HepG2 (cell line): ENCODE measurements at regions not wholly inside any gene's neighbourhood (a gene's known extent, or its start where the extent isn't known, plus 50 kb on each side); places are given as distances from the start of the nearest gene placed in this dataset.
A peak's percentile ranks its signal among the peaks of the same experiment; 100 is the strongest.

Source experiments
- AKAP8 ChIP-seq: sonication (generic); formaldehyde crosslinking; IDR thresholded peaks from 2 replicates; pipeline ENCODE4 v1.5.1; 2020; ENCODE audit warnings: mild to moderate bottlenecking, missing genetic modification reagents
- ETV5 ChIP-seq: IDR thresholded peaks from 2 replicates; pipeline ENCODE4 v1.6.1; 2018; ENCODE audit warnings: missing biosample characterization, missing genetic modification reagents, inconsistent platforms, borderline replicate concordance
- FOXO4 ChIP-seq: sonication (generic); formaldehyde crosslinking; conservative IDR thresholded peaks from 2 replicates; pipeline ENCODE4 v1.8.1; 2023; ENCODE audit warnings: missing genetic modification reagents
- HDAC1 ChIP-seq: sonication (generic); formaldehyde crosslinking; IDR thresholded peaks from 2 replicates; pipeline ENCODE4 v1.5.1; 2020; ENCODE audit warnings: mild to moderate bottlenecking, missing genetic modification reagents
- HNF4A ChIP-seq: sonication (generic); formaldehyde crosslinking; IDR thresholded peaks from 2 replicates; pipeline ENCODE4 v1.4.0; 2020; ENCODE audit warnings: missing genetic modification reagents
- LCORL ChIP-seq, 2 experiments: fragments of 450-650 bp in 1 of 2; sonication (generic) in 1 of 2; formaldehyde crosslinking in 1 of 2; IDR thresholded peaks; 2 replicates each; pipeline versions ENCODE4 v1.5.0 to v1.6.1; 2017 to 2020; ENCODE audit warnings: antibody characterized with exemption in 1 of 2, missing genetic modification reagents in 1 of 2
- NFKB2 ChIP-seq: sonication (generic); formaldehyde crosslinking; IDR thresholded peaks from 2 replicates; pipeline ENCODE4 v1.4.0; 2020; ENCODE audit warnings: missing genetic modification reagents, borderline replicate concordance
- PHF8 ChIP-seq: sonication (generic); formaldehyde crosslinking; IDR thresholded peaks from 2 replicates; pipeline ENCODE4 v1.5.0; 2020; ENCODE audit warnings: missing genetic modification reagents
- SAFB2 ChIP-seq: sonication (generic); formaldehyde crosslinking; IDR thresholded peaks from 2 replicates; pipeline ENCODE4 v1.5.1; 2020; ENCODE audit warnings: missing genetic modification reagents, low read depth, mild to moderate bottlenecking, borderline replicate concordance
- TOPORS ChIP-seq: sonication (generic); formaldehyde crosslinking; IDR thresholded peaks from 2 replicates; pipeline ENCODE4 v1.8.0; 2023; ENCODE audit warnings: mild to moderate bottlenecking, missing genetic modification reagents
- ZBTB38 ChIP-seq: sonication (generic); formaldehyde crosslinking; IDR thresholded peaks from 2 replicates; pipeline ENCODE4 v1.5.1; 2020; ENCODE audit warnings: mild to moderate bottlenecking, missing genetic modification reagents
- ZMYM3 ChIP-seq: sonication (generic); formaldehyde crosslinking; IDR thresholded peaks from 2 replicates; pipeline ENCODE4 v1.5.1; 2020; ENCODE audit warnings: mild to moderate bottlenecking, missing genetic modification reagents
- ZNF180 ChIP-seq: sonication (generic); formaldehyde crosslinking; IDR thresholded peaks from 2 replicates; pipeline ENCODE4 v1.4.0; 2020; ENCODE audit warnings: low read depth, missing genetic modification reagents, borderline replicate concordance
- ZNF746 ChIP-seq: sonication (generic); formaldehyde crosslinking; IDR thresholded peaks from 2 replicates; pipeline ENCODE4 v1.8.0; 2022; ENCODE audit warnings: mild to moderate bottlenecking, missing genetic modification reagents
- TF ChIP-seq, protein P1 (sequence below): sonication (generic); formaldehyde crosslinking; conservative IDR thresholded peaks from 2 replicates; pipeline ENCODE4 v1.4.0; 2020; ENCODE audit warnings: mild to moderate bottlenecking, missing genetic modification reagents, moderate library complexity
- TF ChIP-seq, protein P2 (sequence below): sonication (generic); formaldehyde crosslinking; IDR thresholded peaks from 2 replicates; pipeline ENCODE4 v1.5.0; 2020; ENCODE audit warnings: missing genetic modification reagents
- TF ChIP-seq, protein P3 (sequence below): IDR thresholded peaks from 2 replicates; pipeline ENCODE4 v1.6.1; 2012; ENCODE audit warnings: low read depth, low read length, improper control_type of control experiment
- TF ChIP-seq, protein P4 (sequence below): sonication (generic); formaldehyde crosslinking; conservative IDR thresholded peaks from 2 replicates; pipeline ENCODE4 v1.4.0; 2020; ENCODE audit warnings: missing genetic modification reagents
- TF ChIP-seq, protein P5 (sequence below): sonication (generic); formaldehyde crosslinking; IDR thresholded peaks from 2 replicates; pipeline ENCODE4 v1.4.0; 2020; ENCODE audit warnings: missing genetic modification reagents, borderline replicate concordance

GRCh38 chr9:134258828-134259546 is 67.3 kb upstream of the RXRA start (continued):
- peak; percentile 38; the same call in 1 of the 2 replicates for TF ChIP-seq SAFB2 (CRISPR knock-in tag)
- TF ChIP-seq NFKB2 = no peak
- TF ChIP-seq ZMYM3 (CRISPR knock-in tag) = peak; percentile 75
- TF ChIP-seq TOPORS (CRISPR knock-in tag) = peak; percentile 51; the same call in 1 of the 2 replicates
- no peak for TF ChIP-seq FOXO4
- TF ChIP-seq ETV5 (CRISPR knock-in tag) = peak; percentile 22; the same call in 1 of the 2 replicates
- TF ChIP-seq HDAC1 (CRISPR knock-in tag) = peak; percentile 98
- TF ChIP-seq, protein P1, sequence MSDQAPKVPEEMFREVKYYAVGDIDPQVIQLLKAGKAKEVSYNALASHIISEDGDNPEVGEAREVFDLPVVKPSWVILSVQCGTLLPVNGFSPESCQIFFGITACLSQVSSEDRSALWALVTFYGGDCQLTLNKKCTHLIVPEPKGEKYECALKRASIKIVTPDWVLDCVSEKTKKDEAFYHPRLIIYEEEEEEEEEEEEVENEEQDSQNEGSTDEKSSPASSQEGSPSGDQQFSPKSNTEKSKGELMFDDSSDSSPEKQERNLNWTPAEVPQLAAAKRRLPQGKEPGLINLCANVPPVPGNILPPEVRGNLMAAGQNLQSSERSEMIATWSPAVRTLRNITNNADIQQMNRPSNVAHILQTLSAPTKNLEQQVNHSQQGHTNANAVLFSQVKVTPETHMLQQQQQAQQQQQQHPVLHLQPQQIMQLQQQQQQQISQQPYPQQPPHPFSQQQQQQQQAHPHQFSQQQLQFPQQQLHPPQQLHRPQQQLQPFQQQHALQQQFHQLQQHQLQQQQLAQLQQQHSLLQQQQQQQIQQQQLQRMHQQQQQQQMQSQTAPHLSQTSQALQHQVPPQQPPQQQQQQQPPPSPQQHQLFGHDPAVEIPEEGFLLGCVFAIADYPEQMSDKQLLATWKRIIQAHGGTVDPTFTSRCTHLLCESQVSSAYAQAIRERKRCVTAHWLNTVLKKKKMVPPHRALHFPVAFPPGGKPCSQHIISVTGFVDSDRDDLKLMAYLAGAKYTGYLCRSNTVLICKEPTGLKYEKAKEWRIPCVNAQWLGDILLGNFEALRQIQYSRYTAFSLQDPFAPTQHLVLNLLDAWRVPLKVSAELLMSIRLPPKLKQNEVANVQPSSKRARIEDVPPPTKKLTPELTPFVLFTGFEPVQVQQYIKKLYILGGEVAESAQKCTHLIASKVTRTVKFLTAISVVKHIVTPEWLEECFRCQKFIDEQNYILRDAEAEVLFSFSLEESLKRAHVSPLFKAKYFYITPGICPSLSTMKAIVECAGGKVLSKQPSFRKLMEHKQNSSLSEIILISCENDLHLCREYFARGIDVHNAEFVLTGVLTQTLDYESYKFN (CRISPR knock-in tag) = peak; percentile 98
- no peak for TF ChIP-seq AKAP8 (CRISPR knock-in tag)
- TF ChIP-seq PHF8 (CRISPR knock-in tag) = peak; percentile 27; the same call in 1 of the 2 replicates
- no peak for TF ChIP-seq ZNF180
- TF ChIP-seq, protein P2, sequence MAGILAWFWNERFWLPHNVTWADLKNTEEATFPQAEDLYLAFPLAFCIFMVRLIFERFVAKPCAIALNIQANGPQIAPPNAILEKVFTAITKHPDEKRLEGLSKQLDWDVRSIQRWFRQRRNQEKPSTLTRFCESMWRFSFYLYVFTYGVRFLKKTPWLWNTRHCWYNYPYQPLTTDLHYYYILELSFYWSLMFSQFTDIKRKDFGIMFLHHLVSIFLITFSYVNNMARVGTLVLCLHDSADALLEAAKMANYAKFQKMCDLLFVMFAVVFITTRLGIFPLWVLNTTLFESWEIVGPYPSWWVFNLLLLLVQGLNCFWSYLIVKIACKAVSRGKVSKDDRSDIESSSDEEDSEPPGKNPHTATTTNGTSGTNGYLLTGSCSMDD (CRISPR knock-in tag) = no peak
- TF ChIP-seq, protein P3, sequence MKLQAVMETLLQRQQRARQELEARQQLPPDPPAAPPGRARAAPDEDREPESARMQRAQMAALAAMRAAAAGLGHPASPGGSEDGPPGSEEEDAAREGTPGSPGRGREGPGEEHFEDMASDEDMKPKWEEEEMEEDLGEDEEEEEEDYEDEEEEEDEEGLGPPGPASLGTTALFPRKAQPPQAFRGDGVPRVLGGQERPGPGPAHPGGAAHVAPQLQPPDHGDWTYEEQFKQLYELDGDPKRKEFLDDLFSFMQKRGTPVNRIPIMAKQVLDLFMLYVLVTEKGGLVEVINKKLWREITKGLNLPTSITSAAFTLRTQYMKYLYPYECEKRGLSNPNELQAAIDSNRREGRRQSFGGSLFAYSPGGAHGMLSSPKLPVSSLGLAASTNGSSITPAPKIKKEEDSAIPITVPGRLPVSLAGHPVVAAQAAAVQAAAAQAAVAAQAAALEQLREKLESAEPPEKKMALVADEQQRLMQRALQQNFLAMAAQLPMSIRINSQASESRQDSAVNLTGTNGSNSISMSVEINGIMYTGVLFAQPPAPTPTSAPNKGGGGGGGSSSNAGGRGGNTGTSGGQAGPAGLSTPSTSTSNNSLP = no peak
- peak; percentile 89 for TF ChIP-seq ZNF746 (CRISPR knock-in tag)
- no peak for TF ChIP-seq LCORL (IDR thresholded peaks at IDR 0.05)
- peak; percentile 97 for TF ChIP-seq LCORL (CRISPR knock-in tag; IDR thresholded peaks at IDR 0.05)
- TF ChIP-seq, protein P4, sequence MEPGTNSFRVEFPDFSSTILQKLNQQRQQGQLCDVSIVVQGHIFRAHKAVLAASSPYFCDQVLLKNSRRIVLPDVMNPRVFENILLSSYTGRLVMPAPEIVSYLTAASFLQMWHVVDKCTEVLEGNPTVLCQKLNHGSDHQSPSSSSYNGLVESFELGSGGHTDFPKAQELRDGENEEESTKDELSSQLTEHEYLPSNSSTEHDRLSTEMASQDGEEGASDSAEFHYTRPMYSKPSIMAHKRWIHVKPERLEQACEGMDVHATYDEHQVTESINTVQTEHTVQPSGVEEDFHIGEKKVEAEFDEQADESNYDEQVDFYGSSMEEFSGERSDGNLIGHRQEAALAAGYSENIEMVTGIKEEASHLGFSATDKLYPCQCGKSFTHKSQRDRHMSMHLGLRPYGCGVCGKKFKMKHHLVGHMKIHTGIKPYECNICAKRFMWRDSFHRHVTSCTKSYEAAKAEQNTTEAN = no peak
- peak; percentile 94 for TF ChIP-seq HNF4A (CRISPR knock-in tag)
- TF ChIP-seq ZBTB38 (CRISPR knock-in tag) = no peak
- TF ChIP-seq, protein P5, sequence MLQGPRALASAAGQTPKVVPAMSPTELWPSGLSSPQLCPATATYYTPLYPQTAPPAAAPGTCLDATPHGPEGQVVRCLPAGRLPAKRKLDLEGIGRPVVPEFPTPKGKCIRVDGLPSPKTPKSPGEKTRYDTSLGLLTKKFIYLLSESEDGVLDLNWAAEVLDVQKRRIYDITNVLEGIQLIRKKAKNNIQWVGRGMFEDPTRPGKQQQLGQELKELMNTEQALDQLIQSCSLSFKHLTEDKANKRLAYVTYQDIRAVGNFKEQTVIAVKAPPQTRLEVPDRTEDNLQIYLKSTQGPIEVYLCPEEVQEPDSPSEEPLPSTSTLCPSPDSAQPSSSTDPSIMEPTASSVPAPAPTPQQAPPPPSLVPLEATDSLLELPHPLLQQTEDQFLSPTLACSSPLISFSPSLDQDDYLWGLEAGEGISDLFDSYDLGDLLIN (CRISPR knock-in tag) = no peak
